Suprapubic skin (tissue), 4 donors: ENCODE measurements at regions not wholly inside any gene's neighbourhood (a gene's known extent, or its start where the extent isn't known, plus 50 kb on each side); places are given as distances from the start of the nearest gene placed in this dataset.

Experiments
- CTCF ChIP-seq, 2 donors: fragments of 200-600 bp in 1 of 2; fragments of 450-650 bp in 1 of 2; sonication (generic) in 1 of 2; IDR thresholded peaks; one replicate each; pipeline ENCODE4 v1.5.1; 2016 to 2019; ENCODE audit warnings: antibody characterized with exemption in 2 of 2, mild to moderate bottlenecking in 1 of 2, moderate library complexity in 1 of 2
- EP300 ChIP-seq: sonication (generic); formaldehyde crosslinking; IDR thresholded peaks from one replicate; pipeline ENCODE4 v1.6.1; 2017; ENCODE audit warnings: antibody characterized with exemption
- POLR2A ChIP-seq, 2 donors: fragments of 450-650 bp; IDR thresholded peaks; one replicate each; pipeline ENCODE4 v1.6.1; 2017; ENCODE audit warnings: antibody characterized with exemption in 2 of 2, mild to moderate bottlenecking in 2 of 2, moderate library complexity in 2 of 2
- POLR2AphosphoS5 ChIP-seq, 3 donors: sonication (generic); formaldehyde crosslinking; IDR thresholded peaks; one replicate each; pipeline ENCODE4 v1.6.1; 2017; ENCODE audit warnings: antibody characterized with exemption in 3 of 3

- no peak for TF ChIP-seq CTCF (IDR thresholded peaks at IDR 0.05)
- no peak for TF ChIP-seq POLR2AphosphoS5 (IDR thresholded peaks at IDR 0.05)
- TF ChIP-seq POLR2A (IDR thresholded peaks at IDR 0.05), result no peak
- TF ChIP-seq EP300, result no peak
Measured at GRCh38 chr13:85462792-85463425, 336.3 kb downstream of the SLITRK6 start.
